ENCODE measurements at regions not wholly inside any gene's neighbourhood (a gene's known extent, or its start where the extent isn't known, plus 50 kb on each side); places are given as distances from the start of the nearest gene placed in this dataset.

- TF ChIP-seq GATA2 (IDR thresholded peaks at IDR 0.05; ENCODE audit: low read depth, low read length) (no peak), GATA3 (IDR thresholded peaks at IDR 0.05; ENCODE audit: low read depth, low read length) (no peak)
These were observed 1215.9 kb downstream of the CDH8 start for GRCh38 chr16:60820361-60820760.

Measured in SH-SY5Y (cell line).